Activated T-helper 1 cell treated with anti-CD3 and anti-CD28 coated beads, Interleukin-2, amount 50 U/mL, for 16 hours (primary cell): ENCODE measurements at regions not wholly inside any gene's neighbourhood (a gene's known extent, or its start where the extent isn't known, plus 50 kb on each side); places are given as distances from the start of the nearest gene placed in this dataset.

Experiments used
- DNase-seq, 2 donors: peaks; one replicate each; pipeline ENCODE4 v3.0.0-alpha.2; 2020; ENCODE audit warnings: low read depth in 1 of 2, low spot score in 1 of 2

- no peak for DNase-seq
Measured at GRCh38 chr20:56867128-56867527, 238.0 kb downstream of the TFAP2C start.

- DNase-seq = no peak
Measured at GRCh38 chr20:56868746-56869145, 239.6 kb downstream of the TFAP2C start.

- DNase-seq = no peak
Measured at GRCh38 chr20:56870271-56870670, 241.2 kb downstream of the TFAP2C start.

- no peak for DNase-seq
Measured at GRCh38 chr20:56871691-56872090, 242.6 kb downstream of the TFAP2C start.

- DNase-seq = no peak
Measured at GRCh38 chr20:56872620-56873458, 243.7 kb downstream of the TFAP2C start.

DNA sequence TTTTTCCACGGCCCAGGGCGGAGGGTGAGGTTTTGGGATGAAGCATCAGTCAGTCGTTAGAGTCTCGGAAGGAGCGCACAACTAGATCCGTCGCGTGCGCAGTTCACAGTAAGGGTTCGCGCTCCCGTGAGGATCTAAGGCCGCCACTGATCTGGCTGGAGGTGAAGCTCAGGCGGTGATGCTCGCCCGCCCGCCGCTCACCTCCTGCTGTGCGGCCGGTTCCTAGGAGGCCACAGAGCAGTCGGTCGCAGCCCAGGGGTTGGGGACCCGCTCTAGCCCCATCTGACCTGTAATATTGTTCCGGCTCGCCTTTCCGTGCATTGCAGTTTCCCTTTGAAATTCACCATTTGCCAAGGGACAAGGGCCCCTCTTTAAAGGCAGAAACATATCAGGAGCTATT, 244.7 kb downstream of the TFAP2C start:
- DNase-seq = no peak

- no peak for DNase-seq
Measured at GRCh38 chr20:56875052-56875659, 246.1 kb downstream of the TFAP2C start.

DNA sequence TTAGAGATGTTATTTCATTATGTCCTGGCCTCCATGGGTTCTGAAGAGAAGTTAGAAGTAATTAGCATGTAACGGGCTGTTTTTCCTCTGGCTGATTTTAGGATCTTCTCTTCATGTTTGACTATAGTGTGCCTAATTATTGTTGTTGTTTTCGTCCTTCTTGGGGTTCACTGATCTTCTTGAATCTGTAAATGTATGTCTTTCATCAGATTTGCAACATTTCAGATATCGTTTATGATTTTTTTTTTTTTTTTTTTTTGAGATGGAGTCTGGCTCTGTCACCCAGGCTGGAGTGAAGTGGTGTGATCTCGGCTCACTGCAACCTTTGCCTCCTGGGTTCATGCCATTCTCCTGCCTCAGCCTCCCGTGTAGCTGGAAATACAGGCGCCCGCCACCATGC, 246.7 kb downstream of the TFAP2C start:
- DNase-seq = no peak

- DNase-seq = no peak
Measured at GRCh38 chr20:56885521-56885920, 256.4 kb downstream of the TFAP2C start.

DNA sequence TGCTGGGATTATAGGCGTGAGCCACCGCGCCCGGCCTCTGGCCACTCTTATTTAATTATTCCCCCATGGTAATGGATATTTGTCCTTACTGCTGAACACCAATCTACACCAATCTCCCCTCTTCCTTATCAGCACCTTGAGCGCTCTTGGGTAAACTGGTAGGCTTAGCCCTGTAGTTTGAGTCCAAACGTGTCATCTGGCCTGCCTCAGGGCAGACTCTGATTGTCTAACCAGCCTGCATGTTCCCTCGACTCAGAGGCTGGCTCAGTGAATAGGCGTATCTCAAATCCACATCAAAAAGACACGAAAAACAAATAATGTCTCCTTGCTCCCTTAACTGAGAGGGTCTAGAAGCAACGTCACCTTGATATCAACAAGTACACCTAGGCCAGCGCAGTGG, 260.9 kb downstream of the TFAP2C start:
- DNase-seq = no peak

DNA sequence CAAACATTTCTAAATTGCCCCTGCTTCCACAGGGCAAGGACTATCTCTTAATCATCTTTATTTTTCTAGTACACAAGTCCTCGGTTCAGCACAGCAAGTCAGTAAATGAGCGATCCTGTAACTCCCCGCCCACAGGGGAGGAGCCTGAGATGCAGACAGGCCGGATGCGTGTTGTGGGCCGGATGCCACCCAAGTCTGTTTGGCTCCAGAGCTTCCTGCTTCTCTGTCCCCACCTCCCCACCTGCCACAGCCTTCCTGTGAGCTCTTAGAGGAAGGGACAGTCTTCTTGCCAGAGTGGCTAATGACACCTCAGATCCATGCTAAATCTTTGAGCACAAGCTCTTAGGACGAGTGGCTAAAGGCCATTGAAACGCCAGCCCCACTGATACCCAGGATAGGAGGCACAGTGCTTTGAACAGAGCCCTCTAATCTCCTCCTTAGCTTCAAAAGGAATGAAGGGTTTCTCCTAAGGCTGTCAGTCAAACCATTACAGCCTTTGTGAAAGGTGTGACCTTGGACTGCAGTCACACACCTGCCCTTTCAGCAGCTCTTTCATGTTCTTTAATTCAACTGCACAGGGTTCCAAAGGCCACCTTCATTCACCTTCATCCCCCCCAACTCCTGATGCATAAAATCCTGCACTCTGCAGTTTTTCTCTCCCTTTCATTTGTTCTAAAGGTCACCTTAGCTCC, 264.3 kb downstream of the TFAP2C start:
- DNase-seq = no peak

DNA sequence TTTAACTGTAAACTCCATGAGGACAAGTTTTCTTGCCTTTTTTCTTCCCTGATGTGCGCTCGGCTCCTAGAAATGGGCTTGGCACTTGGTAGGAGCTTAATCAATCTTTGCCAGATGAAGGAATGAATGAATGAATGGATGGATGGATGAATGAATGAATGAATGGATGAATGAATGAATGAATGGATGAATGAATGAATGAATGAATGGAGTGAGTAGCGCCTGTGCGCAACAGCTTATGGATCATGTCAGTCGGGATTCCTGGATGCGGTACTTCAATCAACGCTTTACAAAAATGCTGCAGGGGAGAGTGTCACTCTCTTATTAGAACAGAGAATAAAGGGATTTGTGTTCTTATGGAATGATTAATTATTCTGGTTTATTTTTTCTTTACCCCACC, 267.3 kb downstream of the TFAP2C start:
- no peak for DNase-seq

DNA sequence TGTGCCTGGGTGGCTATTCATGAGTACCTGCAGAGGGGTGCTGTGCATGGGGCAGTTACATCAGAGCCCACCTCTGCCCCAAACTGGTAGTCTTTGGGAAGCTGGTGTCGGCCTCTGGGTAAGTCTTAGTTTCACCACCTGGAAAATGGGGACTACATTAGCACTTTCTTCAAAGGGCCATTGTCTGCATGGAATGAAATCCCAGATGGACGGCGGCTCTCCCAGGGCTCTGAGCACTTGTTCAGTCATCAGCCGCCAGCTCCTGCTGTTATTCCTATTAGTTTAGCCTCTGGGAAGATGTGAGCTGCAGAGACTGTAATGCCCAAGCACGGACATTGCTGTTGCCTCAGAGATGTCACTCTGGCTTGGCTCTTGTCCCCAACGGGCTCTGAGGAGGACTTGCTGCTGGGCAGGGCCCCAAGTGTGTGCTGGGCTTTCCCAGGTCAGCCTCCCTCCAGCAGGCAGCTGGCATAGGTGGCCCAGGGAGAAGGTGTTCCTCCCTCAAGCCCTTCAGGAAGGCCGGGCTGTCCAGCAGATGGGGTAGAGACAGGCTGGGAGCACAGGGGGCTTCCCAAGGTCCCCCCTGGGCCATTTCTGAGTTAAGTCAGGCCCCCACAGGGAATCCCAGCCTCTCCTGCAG, 268.3 kb downstream of the TFAP2C start:
- DNase-seq = no peak

GRCh38 chr20:56897958-56898349, 268.8 kb downstream of the TFAP2C start:
- DNase-seq = no peak

GRCh38 chr20:56899506-56899905, 270.4 kb downstream of the TFAP2C start:
- no peak for DNase-seq

DNA sequence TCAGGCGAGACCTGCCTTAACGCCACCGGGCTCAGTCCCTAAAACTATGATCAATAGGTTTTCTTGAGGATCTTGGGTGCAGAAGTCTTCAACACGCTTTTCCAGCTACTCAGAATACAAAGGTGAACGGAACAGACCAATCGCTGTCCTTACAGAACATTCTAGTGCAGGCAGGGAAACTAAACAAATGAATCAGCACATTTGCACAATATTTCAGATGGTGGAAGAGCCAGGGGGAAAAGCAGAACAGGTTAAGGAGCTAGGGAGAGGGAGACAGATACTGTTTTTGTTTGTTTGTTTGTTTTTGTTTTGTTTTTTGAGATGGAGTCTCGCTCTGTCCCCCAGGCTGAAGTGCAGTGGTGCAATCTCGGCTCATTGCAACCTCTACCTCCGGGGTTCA, 271.1 kb downstream of the TFAP2C start:
- no peak for DNase-seq

- DNase-seq = no peak
Measured at GRCh38 chr20:56903421-56903820, 274.3 kb downstream of the TFAP2C start.

DNA sequence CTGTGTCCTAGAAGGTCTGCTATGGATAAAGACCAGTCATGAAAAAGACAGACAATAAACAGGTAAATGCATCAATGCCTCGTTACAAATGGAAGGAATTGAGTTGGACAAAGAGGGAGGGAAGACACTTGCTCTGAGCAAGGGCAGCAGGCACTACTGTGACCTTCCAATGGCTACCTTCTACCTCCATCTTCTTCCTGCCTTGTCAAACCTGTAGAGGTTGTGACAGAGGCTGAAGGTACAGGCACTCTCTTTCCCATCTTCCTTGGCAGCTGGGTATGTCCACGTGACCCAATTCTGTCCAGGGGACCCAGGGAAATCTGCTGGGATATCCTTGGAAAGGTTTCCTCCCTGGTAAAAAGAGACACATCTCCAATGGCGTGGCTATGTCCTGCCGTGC, 274.8 kb downstream of the TFAP2C start:
- no peak for DNase-seq

- DNase-seq = no peak
Measured at GRCh38 chr20:56909918-56910714, 281.0 kb downstream of the TFAP2C start.

- no peak for DNase-seq
Measured at GRCh38 chr20:56911946-56912345, 282.8 kb downstream of the TFAP2C start.

DNA sequence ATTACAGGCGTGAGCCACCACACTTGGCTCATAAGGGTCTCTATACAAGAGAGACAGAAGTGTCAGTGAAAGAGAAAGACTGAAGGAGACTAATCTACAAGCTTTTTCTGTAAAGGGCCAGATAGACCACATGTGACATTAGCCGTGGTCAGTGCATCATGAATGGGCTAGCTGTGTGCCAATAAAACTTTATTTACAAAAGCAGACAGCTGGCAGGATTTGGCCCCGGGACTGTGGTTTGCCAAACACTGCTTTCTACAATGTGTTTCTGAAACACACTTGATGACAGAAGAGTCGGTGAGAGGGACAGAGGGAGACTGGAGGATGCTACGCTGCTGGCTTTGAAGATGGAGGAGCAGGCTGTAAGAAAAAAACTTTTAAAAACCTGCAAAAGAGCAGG, 285.4 kb downstream of the TFAP2C start:
- no peak for DNase-seq
